Natural killer cell treated with Interleukin-12 subunit alpha and Interleukin-12 subunit beta and Interleukin-15 and Interleukin-18, amount 100 ng/mL, for 72 hours (primary cell): ENCODE measurements at regions not wholly inside any gene's neighbourhood (a gene's known extent, or its start where the extent isn't known, plus 50 kb on each side); places are given as distances from the start of the nearest gene placed in this dataset.
"Not testable (repeated sequence)": the region's sequence is repeated elsewhere in the genome, so short reads cannot be mapped to it uniquely, and the experiment has no call there.

Experiments
- ATAC-seq, 2 donors: fragments of 150-1000 bp; cut with Tn5 transposase in 1 of 2; sonication (Bioruptor Pico), chemical (Tn5 transposase) in 1 of 2; 2 replicates each; pipeline ENCODE4 v1.10.0; 2021
- DNase-seq: peaks from one replicate; pipeline ENCODE4 v3.0.0; 2022; ENCODE audit warnings: low spot score
- H3K27ac Mint-ChIP-seq, 2 donors: 1 replicate in 1 of 2; 2 replicates in 1 of 2; pipeline ENCODE4 v1.8.0; 2022; ENCODE audit warnings: mixed read lengths in 2 of 2, mild to moderate bottlenecking in 1 of 2, moderate library complexity in 1 of 2
- H3K27me3 Mint-ChIP-seq, 2 donors: 1 replicate in 1 of 2; 2 replicates in 1 of 2; pipeline ENCODE4 v1.8.0; 2022; ENCODE audit warnings: mixed read lengths in 2 of 2
- H3K36me3 Mint-ChIP-seq: one replicate; pipeline ENCODE4 v1.8.0; 2022; ENCODE audit warnings: mixed read lengths
- H3K4me1 Mint-ChIP-seq, 2 donors: 1 replicate in 1 of 2; 2 replicates in 1 of 2; pipeline ENCODE4 v1.8.0; 2022; ENCODE audit warnings: low read depth in 2 of 2, mixed read lengths in 2 of 2, mild to moderate bottlenecking in 1 of 2
- H3K4me3 Mint-ChIP-seq: one replicate; pipeline ENCODE4 v1.8.0; 2022; ENCODE audit warnings: mixed read lengths
- H3K9me3 Mint-ChIP-seq: 2 replicates; pipeline ENCODE4 v1.8.0; 2022; ENCODE audit warnings: mixed read lengths

GRCh38 chr7:56910973-56911372 lies 221.3 kb downstream of the ZNF479 start:
- H3K27ac Mint-ChIP-seq, H3K4me3 Mint-ChIP-seq, ATAC-seq, DNase-seq, H3K4me1 Mint-ChIP-seq, H3K27me3 Mint-ChIP-seq, H3K9me3 Mint-ChIP-seq, H3K36me3 Mint-ChIP-seq: not testable (repeated sequence)

GRCh38 chr7:56889454-56889853 lies 242.8 kb downstream of the ZNF479 start:
- not testable (repeated sequence) for DNase-seq, ATAC-seq, H3K27ac Mint-ChIP-seq, H3K36me3 Mint-ChIP-seq, H3K4me1 Mint-ChIP-seq, H3K9me3 Mint-ChIP-seq, H3K4me3 Mint-ChIP-seq, H3K27me3 Mint-ChIP-seq

GRCh38 chr7:56885132-56885531 lies 247.1 kb downstream of the ZNF479 start:
- H3K9me3 Mint-ChIP-seq, H3K27me3 Mint-ChIP-seq, H3K4me3 Mint-ChIP-seq, H3K36me3 Mint-ChIP-seq, DNase-seq, H3K4me1 Mint-ChIP-seq, ATAC-seq, H3K27ac Mint-ChIP-seq: not testable (repeated sequence)

- H3K4me1 Mint-ChIP-seq, H3K9me3 Mint-ChIP-seq, DNase-seq, H3K27ac Mint-ChIP-seq, ATAC-seq, H3K36me3 Mint-ChIP-seq, H3K4me3 Mint-ChIP-seq, H3K27me3 Mint-ChIP-seq: not testable (repeated sequence)
Measured at GRCh38 chr7:56882318-56882717, 249.9 kb downstream of the ZNF479 start.
